ENCODE measurements at regions not wholly inside any gene's neighbourhood (a gene's known extent, or its start where the extent isn't known, plus 50 kb on each side); places are given as distances from the start of the nearest gene placed in this dataset.

DNA sequence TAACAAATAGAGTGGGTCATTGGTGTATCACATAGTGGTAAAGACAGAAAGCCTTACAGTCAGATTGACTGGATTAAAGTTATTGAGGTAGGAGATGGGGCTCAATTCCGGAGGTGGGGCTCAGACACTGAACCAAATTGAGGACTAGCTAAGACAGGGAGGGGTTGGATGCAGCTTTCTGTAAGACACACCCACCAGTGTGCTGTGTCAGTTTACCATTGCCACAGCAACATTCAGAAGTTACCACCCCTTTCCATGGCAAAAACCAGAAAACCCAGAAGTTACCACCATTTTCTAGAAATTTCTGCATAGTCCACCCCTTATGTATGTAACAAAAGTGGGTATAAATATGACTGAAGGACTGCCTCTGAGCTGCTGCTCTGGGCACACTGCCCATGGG lies 167.6 kb upstream of the TMEM72 start:
- TF ChIP-seq, protein P1, sequence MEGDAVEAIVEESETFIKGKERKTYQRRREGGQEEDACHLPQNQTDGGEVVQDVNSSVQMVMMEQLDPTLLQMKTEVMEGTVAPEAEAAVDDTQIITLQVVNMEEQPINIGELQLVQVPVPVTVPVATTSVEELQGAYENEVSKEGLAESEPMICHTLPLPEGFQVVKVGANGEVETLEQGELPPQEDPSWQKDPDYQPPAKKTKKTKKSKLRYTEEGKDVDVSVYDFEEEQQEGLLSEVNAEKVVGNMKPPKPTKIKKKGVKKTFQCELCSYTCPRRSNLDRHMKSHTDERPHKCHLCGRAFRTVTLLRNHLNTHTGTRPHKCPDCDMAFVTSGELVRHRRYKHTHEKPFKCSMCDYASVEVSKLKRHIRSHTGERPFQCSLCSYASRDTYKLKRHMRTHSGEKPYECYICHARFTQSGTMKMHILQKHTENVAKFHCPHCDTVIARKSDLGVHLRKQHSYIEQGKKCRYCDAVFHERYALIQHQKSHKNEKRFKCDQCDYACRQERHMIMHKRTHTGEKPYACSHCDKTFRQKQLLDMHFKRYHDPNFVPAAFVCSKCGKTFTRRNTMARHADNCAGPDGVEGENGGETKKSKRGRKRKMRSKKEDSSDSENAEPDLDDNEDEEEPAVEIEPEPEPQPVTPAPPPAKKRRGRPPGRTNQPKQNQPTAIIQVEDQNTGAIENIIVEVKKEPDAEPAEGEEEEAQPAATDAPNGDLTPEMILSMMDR (IDR thresholded peaks at IDR 0.05), result no peak
- no peak for TF ChIP-seq POLR2A (IDR thresholded peaks at IDR 0.05)

Measured in uterus (tissue), 2 donors.